ENCODE measurements at regions not wholly inside any gene's neighbourhood (a gene's known extent, or its start where the extent isn't known, plus 50 kb on each side); places are given as distances from the start of the nearest gene placed in this dataset.

DNA sequence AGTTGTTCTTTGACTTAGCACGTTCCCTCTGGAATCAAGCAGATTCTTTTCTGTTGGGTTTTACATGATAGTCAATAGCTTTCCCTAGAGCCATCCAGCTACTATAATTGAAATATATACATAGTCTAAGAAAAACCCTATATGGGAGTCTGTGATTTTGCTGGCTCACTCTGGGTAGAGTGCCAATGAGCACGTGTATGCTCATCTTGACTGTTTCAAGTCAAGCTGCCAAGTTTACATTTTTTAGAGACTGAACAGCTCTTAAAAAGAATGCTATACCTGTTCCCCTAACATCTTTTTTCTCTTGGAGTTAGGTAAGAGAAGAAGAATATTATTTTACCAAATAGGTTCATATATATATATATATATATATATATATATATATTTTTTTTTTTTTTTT, 182.8 kb upstream of the NRIP1 start:
- TF ChIP-seq, protein P1, sequence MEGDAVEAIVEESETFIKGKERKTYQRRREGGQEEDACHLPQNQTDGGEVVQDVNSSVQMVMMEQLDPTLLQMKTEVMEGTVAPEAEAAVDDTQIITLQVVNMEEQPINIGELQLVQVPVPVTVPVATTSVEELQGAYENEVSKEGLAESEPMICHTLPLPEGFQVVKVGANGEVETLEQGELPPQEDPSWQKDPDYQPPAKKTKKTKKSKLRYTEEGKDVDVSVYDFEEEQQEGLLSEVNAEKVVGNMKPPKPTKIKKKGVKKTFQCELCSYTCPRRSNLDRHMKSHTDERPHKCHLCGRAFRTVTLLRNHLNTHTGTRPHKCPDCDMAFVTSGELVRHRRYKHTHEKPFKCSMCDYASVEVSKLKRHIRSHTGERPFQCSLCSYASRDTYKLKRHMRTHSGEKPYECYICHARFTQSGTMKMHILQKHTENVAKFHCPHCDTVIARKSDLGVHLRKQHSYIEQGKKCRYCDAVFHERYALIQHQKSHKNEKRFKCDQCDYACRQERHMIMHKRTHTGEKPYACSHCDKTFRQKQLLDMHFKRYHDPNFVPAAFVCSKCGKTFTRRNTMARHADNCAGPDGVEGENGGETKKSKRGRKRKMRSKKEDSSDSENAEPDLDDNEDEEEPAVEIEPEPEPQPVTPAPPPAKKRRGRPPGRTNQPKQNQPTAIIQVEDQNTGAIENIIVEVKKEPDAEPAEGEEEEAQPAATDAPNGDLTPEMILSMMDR (conservative IDR thresholded peaks at IDR 0.05; ENCODE audit: low read length): no peak
- TF ChIP-seq EZH2phosphoT487 (IDR thresholded peaks at IDR 0.05; ENCODE audit: borderline replicate concordance): no peak
